Left ventricle myocardium inferior (tissue), 1 donor: ENCODE measurements at regions not wholly inside any gene's neighbourhood (a gene's known extent, or its start where the extent isn't known, plus 50 kb on each side); places are given as distances from the start of the nearest gene placed in this dataset.
A peak's percentile ranks its signal among the peaks of the same experiment; 100 is the strongest.

Experiments used
- DNase-seq: peaks from one replicate; pipeline ENCODE4 v3.0.0-alpha.2; 2020
- H3K27ac ChIP-seq: fragments of 200-600 bp; replicated peaks from 2 replicates; pipeline ENCODE4 v1.8.0; 2021
- H3K27me3 ChIP-seq: fragments of 200-600 bp; 2 replicates; pipeline ENCODE4 v1.8.0; 2021; ENCODE audit warnings: low read depth
- H3K36me3 ChIP-seq: fragments of 200-600 bp; 2 replicates; pipeline ENCODE4 v1.8.0; 2021
- H3K4me1 ChIP-seq: fragments of 200-600 bp; 2 replicates; pipeline ENCODE4 v1.8.0; 2021
- H3K4me3 ChIP-seq: fragments of 200-600 bp; 2 replicates; pipeline ENCODE4 v1.8.0; 2021; ENCODE audit warnings: mild to moderate bottlenecking, moderate library complexity
- H3K9me3 ChIP-seq: fragments of 200-600 bp; replicated peaks from 2 replicates; pipeline ENCODE4 v1.8.0; 2021
- CTCF ChIP-seq: fragments of 200-600 bp; IDR thresholded peaks from 2 replicates; pipeline ENCODE4 v1.8.0; 2021; ENCODE audit warnings: antibody characterized with exemption, mild to moderate bottlenecking, borderline replicate concordance
- intact Hi-C: fragments of 100-400 bp; cut with micrococcal nuclease; formaldehyde crosslinking; loops from one replicate; pipeline ENCODE4 v1.11.0; 2022
- donor health status: DM: no; HTN: yes; CAD: no; lungs with severe emphysema.

GRCh38 chr15:37372064-37372463, 271.7 kb upstream of the MEIS2 start:
- intact Hi-C loops = no loop called here
- Histone ChIP-seq H3K27ac (no peak overlapping the region), H3K4me1 (no peaks in the 10 kb centered on the region), H3K36me3 (no peaks in the 10 kb centered on the region), H3K4me3 (peak overlapping the region; percentile 28), H3K9me3 (peaks cover 5% of the 10 kb centered on the region), H3K27me3 (no peaks in the 10 kb centered on the region)
- DNase-seq = no peak
- no peak for TF ChIP-seq CTCF

GRCh38 chr15:37375519-37375918, 275.2 kb upstream of the MEIS2 start:
- TF ChIP-seq CTCF = no peak
- intact Hi-C loops = no loop called here
- H3K4me3 ChIP-seq = no peak overlapping the region
- H3K4me1 ChIP-seq = no peaks in the 10 kb centered on the region
- no peak overlapping the region for H3K27ac ChIP-seq
- H3K36me3 ChIP-seq = no peaks in the 10 kb centered on the region
- no peaks in the 10 kb centered on the region for H3K27me3 ChIP-seq
- DNase-seq = no peak
- peaks cover 6% of the 10 kb centered on the region for H3K9me3 ChIP-seq

GRCh38 chr15:37377428-37377827, 277.1 kb upstream of the MEIS2 start:
- Histone ChIP-seq H3K4me1 (no peaks in the 10 kb centered on the region), H3K4me3 (no peak overlapping the region), H3K36me3 (no peaks in the 10 kb centered on the region), H3K27ac (no peak overlapping the region), H3K27me3 (no peaks in the 10 kb centered on the region), H3K9me3 (peaks cover 11% of the 10 kb centered on the region)
- no peak for TF ChIP-seq CTCF
- DNase-seq = no peak
- intact Hi-C loops = no loop called here

- Histone ChIP-seq H3K9me3 (peaks cover 19% of the 10 kb centered on the region), H3K4me3 (no peak overlapping the region), H3K4me1 (peaks cover 17% of the 10 kb centered on the region), H3K36me3 (no peaks in the 10 kb centered on the region), H3K27ac (peak overlapping the region; percentile 10), H3K27me3 (no peaks in the 10 kb centered on the region)
- intact Hi-C loops = no loop called here
- TF ChIP-seq CTCF = no peak
- no peak for DNase-seq
Measured at GRCh38 chr15:37394402-37395099, 294.2 kb upstream of the MEIS2 start.

GRCh38 chr15:37395100-37395468, 294.7 kb upstream of the MEIS2 start:
- no peak for TF ChIP-seq CTCF
- Histone ChIP-seq H3K4me1 (peaks cover 17% of the 10 kb centered on the region), H3K27ac (no peak overlapping the region), H3K4me3 (no peak overlapping the region), H3K9me3 (peaks cover 14% of the 10 kb centered on the region), H3K36me3 (no peaks in the 10 kb centered on the region), H3K27me3 (no peaks in the 10 kb centered on the region)
- no peak for DNase-seq
- intact Hi-C loops = no loop called here
